IMR-90 (cell line): ENCODE measurements at regions not wholly inside any gene's neighbourhood (a gene's known extent, or its start where the extent isn't known, plus 50 kb on each side); places are given as distances from the start of the nearest gene placed in this dataset.
"Not testable (repeated sequence)": the region's sequence is repeated elsewhere in the genome, so short reads cannot be mapped to it uniquely, and the experiment has no call there.

Experiments
- ATAC-seq: fragments of 200-7000 bp; cut with Tn5 transposase; 2 replicates; pipeline ENCODE4 v1.9.1; 2020; ENCODE audit warnings: low read depth, mild to moderate bottlenecking, moderate library complexity
- BruUV-seq: library from RNA; stranded (reverse); fragments of 400-500 nt; replicated peaks from 2 replicates; lab custom pipeline; 2021; lab: Mats Ljungman, UMichigan
- CTCF ChIA-PET: fragments of 300-600 bp; formaldehyde crosslinking; extraction: SDS; loops from one replicate; lab custom pipeline; 2021; ENCODE audit warnings: antibody characterized with exemption; lab: Yijun Ruan, JAX
- POLR2A ChIA-PET: fragments of 300-600 bp; sonication (Branson Sonifier 250); formaldehyde crosslinking; loops from one replicate; lab custom pipeline; 2022; ENCODE audit warnings: antibody characterized with exemption; ENCODE audit not compliant: unreplicated experiment; lab: Charles Lee
- DNase-seq: peaks from one replicate; pipeline ENCODE4 v3.0.0; 2013
- H2AFZ ChIP-seq: replicated peaks from 2 replicates; pipeline ENCODE3; 2013; ENCODE audit warnings: low read length, mild to moderate bottlenecking; ENCODE audit not compliant: poor library complexity
- H2AK5ac ChIP-seq: 2 replicates; pipeline ENCODE4 v1.6.1; 2013; ENCODE audit warnings: low read depth, low read length, inconsistent platforms
- H2AK9ac ChIP-seq: replicated peaks from 2 replicates; pipeline ENCODE3; 2013; ENCODE audit warnings: mild to moderate bottlenecking, low read depth, low read length, moderate library complexity; ENCODE audit not compliant: poor library complexity
- H2BK120ac ChIP-seq: 2 replicates; pipeline ENCODE4 v1.6.1; 2013; ENCODE audit warnings: low read depth, low read length, inconsistent platforms
- H2BK15ac ChIP-seq: 3 replicates; pipeline ENCODE4 v1.6.1; 2013; ENCODE audit warnings: low read depth, low read length, inconsistent platforms
- H2BK20ac ChIP-seq: 2 replicates; pipeline ENCODE4 v1.6.1; 2013; ENCODE audit warnings: low read depth, mild to moderate bottlenecking, inconsistent platforms, low read length, moderate library complexity
- H2BK5ac ChIP-seq: 2 replicates; pipeline ENCODE4 v1.6.1; 2013; ENCODE audit warnings: mild to moderate bottlenecking, low read depth, low read length, inconsistent platforms; ENCODE audit not compliant: poor library complexity, severe bottlenecking
- H3K14ac ChIP-seq: replicated peaks from 2 replicates; pipeline ENCODE4 v1.6.1; 2013; ENCODE audit warnings: low read depth, low read length, inconsistent platforms
- H3K18ac ChIP-seq: 2 replicates; pipeline ENCODE4 v1.6.1; 2013; ENCODE audit warnings: low read depth, low read length, control low read depth
- H3K23ac ChIP-seq: 2 replicates; pipeline ENCODE4 v1.6.1; 2013; ENCODE audit warnings: low read depth, low read length, inconsistent platforms
- H3K27ac ChIP-seq: 2 replicates; pipeline ENCODE4 v1.5.1; 2013; ENCODE audit warnings: mild to moderate bottlenecking, control low read depth, low read length; ENCODE audit not compliant: insufficient read depth
- H3K27me3 ChIP-seq: 2 replicates; pipeline ENCODE4 v1.6.1; 2013; ENCODE audit warnings: low read length; ENCODE audit not compliant: control insufficient read depth, insufficient read depth
- H3K36me3 ChIP-seq: 2 replicates; pipeline ENCODE4 v1.6.1; 2013; ENCODE audit warnings: low read length, mixed read lengths; ENCODE audit not compliant: control insufficient read depth, insufficient read depth
- H3K4ac ChIP-seq: 2 replicates; pipeline ENCODE4 v1.6.1; 2013; ENCODE audit warnings: low read depth, low read length, inconsistent platforms
- H3K4me1 ChIP-seq: 2 replicates; pipeline ENCODE4 v1.6.1; 2013; ENCODE audit warnings: low read length, mixed read lengths; ENCODE audit not compliant: control insufficient read depth, insufficient read depth
- H3K4me2 ChIP-seq: 2 replicates; pipeline ENCODE4 v1.6.1; 2013; ENCODE audit warnings: low read depth, mild to moderate bottlenecking, control low read depth, low read length, moderate library complexity
- H3K4me3 ChIP-seq: 2 replicates; pipeline ENCODE4 v1.5.1; 2013; ENCODE audit warnings: low read depth, mild to moderate bottlenecking, control low read depth, low read length, moderate library complexity; ENCODE audit not compliant: insufficient read depth
- H3K56ac ChIP-seq: 2 replicates; pipeline ENCODE4 v1.6.1; 2013; ENCODE audit warnings: low read length, inconsistent platforms; ENCODE audit not compliant: insufficient read depth; ENCODE audit errors: extremely low read depth
- H3K79me1 ChIP-seq, 2 experiments: 2 replicates each; pipeline ENCODE4 v1.6.1; 2013; ENCODE audit warnings: low read length in 2 of 2, inconsistent platforms in 1 of 2, low read depth in 1 of 2
- H3K9ac ChIP-seq: 2 replicates; pipeline ENCODE4 v1.6.1; 2013; ENCODE audit warnings: low read depth, low read length, control low read depth
- H3K9me1 ChIP-seq: 2 replicates; pipeline ENCODE4 v1.6.1; 2013; ENCODE audit warnings: low read length, inconsistent platforms; ENCODE audit not compliant: insufficient read depth
- H3K9me3 ChIP-seq: 2 replicates; pipeline ENCODE4 v1.6.1; 2013; ENCODE audit warnings: low read length; ENCODE audit not compliant: control insufficient read depth, insufficient read depth
- H4K20me1 ChIP-seq: 2 replicates; pipeline ENCODE4 v1.6.1; 2013; ENCODE audit warnings: low read length, inconsistent platforms; ENCODE audit not compliant: insufficient read depth
- H4K5ac ChIP-seq: 2 replicates; pipeline ENCODE4 v1.6.1; 2013; ENCODE audit warnings: mild to moderate bottlenecking, low read depth, low read length, control low read depth
- H4K8ac ChIP-seq, 2 experiments: 2 replicates each; pipeline ENCODE4 v1.6.1; 2013; ENCODE audit warnings: low read depth in 2 of 2, low read length in 2 of 2, control low read depth in 1 of 2, inconsistent platforms in 1 of 2
- H4K91ac ChIP-seq: 2 replicates; pipeline ENCODE4 v1.6.1; 2013; ENCODE audit warnings: low read depth, low read length, inconsistent platforms; ENCODE audit not compliant: insufficient read depth
- WGBS, 2 experiments: methylation state at CpG; one replicate each; pipeline versions ENCODE4 v1.1.5 to v1.1.7; 2013; ENCODE audit warnings: missing lambda C conversion rate in 2 of 2; ENCODE audit not compliant: insufficient read length in 1 of 2; ENCODE audit errors: extremely low coverage in 2 of 2; 5-methylcytosine and 5-hydroxymethylcytosine counted together
- dilution Hi-C: fragments of 300-500 bp; cut with HindIII; formaldehyde crosslinking; loops from one replicate; pipeline ENCODE4 v1.14.3; 2018; ENCODE audit warnings: low sequenced_read_pairs; ENCODE audit not compliant: unreplicated experiment
- in situ Hi-C: fragments of 300-500 bp; cut with MboI; formaldehyde crosslinking; loops from 3 replicates; pipeline ENCODE4 v1.14.3; 2019; ENCODE audit warnings: low sequenced_read_pairs, inconsistent platforms, mixed read lengths
- intact Hi-C: fragments of 100-400 bp; cut with micrococcal nuclease; formaldehyde crosslinking; loops from 2 replicates; pipeline ENCODE4 v1.10.0; 2022

DNA sequence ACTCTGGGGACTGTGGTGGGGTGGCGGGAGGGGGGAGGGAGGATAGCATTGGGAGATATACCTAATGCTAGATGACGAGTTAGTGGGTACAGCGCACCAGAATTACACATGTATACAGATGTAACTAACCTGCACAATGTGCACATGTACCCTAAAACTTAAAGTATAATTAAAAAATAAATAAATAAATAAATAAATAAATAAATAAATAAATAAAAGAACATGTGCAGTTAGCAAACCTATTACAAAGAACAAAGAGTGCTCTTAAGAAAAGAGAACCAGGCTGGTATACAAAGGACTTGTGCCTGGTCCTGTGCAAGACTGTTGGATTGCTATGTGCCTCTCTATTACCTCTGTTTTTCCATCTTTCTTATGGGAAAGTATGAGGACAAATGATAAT, 79.3 kb upstream of the FRMPD3 start:
- dilution Hi-C loops, H4K8ac ChIP-seq, H3K9ac ChIP-seq, H2BK5ac ChIP-seq, H4K20me1 ChIP-seq, H3K14ac ChIP-seq, POLR2A ChIA-PET, intact Hi-C loops, DNase-seq, H4K5ac ChIP-seq, H2BK120ac ChIP-seq, H3K4me2 ChIP-seq, H3K27ac ChIP-seq, H3K4me3 ChIP-seq, H4K91ac ChIP-seq, H3K4me1 ChIP-seq, H3K18ac ChIP-seq, H2AK5ac ChIP-seq, H3K79me1 ChIP-seq, H3K9me3 ChIP-seq, H3K36me3 ChIP-seq, H3K27me3 ChIP-seq, BruUV-seq, H3K23ac ChIP-seq, CTCF ChIA-PET, H2BK20ac ChIP-seq, H3K9me1 ChIP-seq, in situ Hi-C loops, H2AFZ ChIP-seq, ATAC-seq, H2AK9ac ChIP-seq, H2BK15ac ChIP-seq, H3K4ac ChIP-seq, H3K56ac ChIP-seq: not testable (repeated sequence)
- WGBS, 2 experiments, result no CpG with 5 or more reads among the region's 3 CpGs
